ENCODE measurements at regions not wholly inside any gene's neighbourhood (a gene's known extent, or its start where the extent isn't known, plus 50 kb on each side); places are given as distances from the start of the nearest gene placed in this dataset.
A peak's percentile ranks its signal among the peaks of the same experiment; 100 is the strongest.

GRCh38 chr15:47616876-47617275 is 100.4 kb upstream of the SEMA6D start:
- intact Hi-C loops (cut with DNase I), result no loop called here
- H3K36me3 ChIP-seq (ENCODE audit: control insufficient read depth in 1 of 2, insufficient read depth in 2 of 2, low read length in 1 of 2), result no peaks in the 10 kb centered on the region
- DNase-seq (no peak), ATAC-seq (ENCODE audit: low FRiP score) (no peak)
- 48 to 59% methylated on average over 4 of the region's 4 CpGs for WGBS, 2 donors
- no peaks in the 10 kb centered on the region for H3K4me1 ChIP-seq (ENCODE audit: control insufficient read depth in 1 of 2, insufficient read depth in 2 of 2, low read length in 2 of 2)
- H3K9me3 ChIP-seq (ENCODE audit: control insufficient read depth, low read length), result no peaks in the 10 kb centered on the region
- H3K27me3 ChIP-seq (ENCODE audit: control insufficient read depth in 1 of 2, insufficient read depth in 2 of 2, low read length in 1 of 2), result no peaks in the 10 kb centered on the region
- peak overlapping the region in 1 of 2 donors; percentile 51 for H3K27ac ChIP-seq (ENCODE audit: low read depth in 1 of 2, low read length in 2 of 2)
- H3K4me3 ChIP-seq (ENCODE audit: low read length in 2 of 2), result no peak overlapping the region

GRCh38 chr15:47618241-47618640 is 99.1 kb upstream of the SEMA6D start:
- DNase-seq, result no peak
- intact Hi-C loops (cut with DNase I), result no loop called here
- Histone ChIP-seq H3K27me3 (ENCODE audit: control insufficient read depth in 1 of 2, insufficient read depth in 2 of 2, low read length in 1 of 2) (no peaks in the 10 kb centered on the region), H3K36me3 (ENCODE audit: control insufficient read depth in 1 of 2, insufficient read depth in 2 of 2, low read length in 1 of 2) (no peaks in the 10 kb centered on the region), H3K4me3 (ENCODE audit: low read length in 2 of 2) (no peak overlapping the region), H3K4me1 (ENCODE audit: control insufficient read depth in 1 of 2, insufficient read depth in 2 of 2, low read length in 2 of 2) (no peaks in the 10 kb centered on the region), H3K27ac (ENCODE audit: low read depth in 1 of 2, low read length in 2 of 2) (peak overlapping the region in 1 of 2 donors; percentile 33), H3K9me3 (ENCODE audit: control insufficient read depth, low read length) (no peaks in the 10 kb centered on the region)
- ATAC-seq (ENCODE audit: low FRiP score), result no peak
- 92 to 93% methylated on average over 4 of the region's 4 CpGs for WGBS, 2 donors

- H3K27ac ChIP-seq (ENCODE audit: low read depth in 1 of 2, low read length in 2 of 2), result no peak overlapping the region
- DNase-seq (no peak), ATAC-seq (ENCODE audit: low FRiP score) (no peak)
- 86 to 97% methylated on average over 7 of the region's 7 CpGs for WGBS, 2 donors
- intact Hi-C loops (cut with DNase I), result no loop called here
- H3K9me3 ChIP-seq (ENCODE audit: control insufficient read depth, low read length), result no peaks in the 10 kb centered on the region
- H3K4me3 ChIP-seq (ENCODE audit: low read length in 2 of 2), result no peak overlapping the region
- H3K4me1 ChIP-seq (ENCODE audit: control insufficient read depth in 1 of 2, insufficient read depth in 2 of 2, low read length in 2 of 2), result no peaks in the 10 kb centered on the region
- no peaks in the 10 kb centered on the region for H3K36me3 ChIP-seq (ENCODE audit: control insufficient read depth in 1 of 2, insufficient read depth in 2 of 2, low read length in 1 of 2)
- no peaks in the 10 kb centered on the region for H3K27me3 ChIP-seq (ENCODE audit: control insufficient read depth in 1 of 2, insufficient read depth in 2 of 2, low read length in 1 of 2)
Measured at GRCh38 chr15:47620960-47621681, 96.2 kb upstream of the SEMA6D start.

- Histone ChIP-seq H3K4me3 (ENCODE audit: low read length in 2 of 2) (no peak overlapping the region), H3K27ac (ENCODE audit: low read depth in 1 of 2, low read length in 2 of 2) (no peak overlapping the region), H3K9me3 (ENCODE audit: control insufficient read depth, low read length) (no peaks in the 10 kb centered on the region), H3K27me3 (ENCODE audit: control insufficient read depth in 1 of 2, insufficient read depth in 2 of 2, low read length in 1 of 2) (no peaks in the 10 kb centered on the region), H3K36me3 (ENCODE audit: control insufficient read depth in 1 of 2, insufficient read depth in 2 of 2, low read length in 1 of 2) (no peaks in the 10 kb centered on the region), H3K4me1 (ENCODE audit: control insufficient read depth in 1 of 2, insufficient read depth in 2 of 2, low read length in 2 of 2) (no peaks in the 10 kb centered on the region)
- ATAC-seq (ENCODE audit: low FRiP score) (no peak), DNase-seq (no peak)
- intact Hi-C loops (cut with DNase I), result no loop called here
- WGBS, 2 donors, result 75 to 85% methylated on average over 2 of the region's 2 CpGs
Measured at GRCh38 chr15:47622055-47622454, 95.2 kb upstream of the SEMA6D start.

GRCh38 chr15:47624503-47624902 is 92.8 kb upstream of the SEMA6D start:
- H3K4me3 ChIP-seq (ENCODE audit: low read length in 2 of 2), result no peak overlapping the region
- no peaks in the 10 kb centered on the region for H3K9me3 ChIP-seq (ENCODE audit: control insufficient read depth, low read length)
- no peak overlapping the region for H3K27ac ChIP-seq (ENCODE audit: low read depth in 1 of 2, low read length in 2 of 2)
- no peak for DNase-seq
- H3K27me3 ChIP-seq (ENCODE audit: control insufficient read depth in 1 of 2, insufficient read depth in 2 of 2, low read length in 1 of 2), result no peaks in the 10 kb centered on the region
- ATAC-seq (ENCODE audit: low FRiP score), result no peak
- intact Hi-C loops (cut with DNase I), result no loop called here
- no peaks in the 10 kb centered on the region for H3K36me3 ChIP-seq (ENCODE audit: control insufficient read depth in 1 of 2, insufficient read depth in 2 of 2, low read length in 1 of 2)
- H3K4me1 ChIP-seq (ENCODE audit: control insufficient read depth in 1 of 2, insufficient read depth in 2 of 2, low read length in 2 of 2), result no peaks in the 10 kb centered on the region

- intact Hi-C loops (cut with DNase I), result no loop called here
- Histone ChIP-seq H3K9me3 (ENCODE audit: control insufficient read depth, low read length) (peaks cover 3% of the 10 kb centered on the region), H3K27me3 (ENCODE audit: control insufficient read depth in 1 of 2, insufficient read depth in 2 of 2, low read length in 1 of 2) (no peaks in the 10 kb centered on the region), H3K27ac (ENCODE audit: low read depth in 1 of 2, low read length in 2 of 2) (no peak overlapping the region), H3K4me3 (ENCODE audit: low read length in 2 of 2) (no peak overlapping the region), H3K36me3 (ENCODE audit: control insufficient read depth in 1 of 2, insufficient read depth in 2 of 2, low read length in 1 of 2) (no peaks in the 10 kb centered on the region), H3K4me1 (ENCODE audit: control insufficient read depth in 1 of 2, insufficient read depth in 2 of 2, low read length in 2 of 2) (no peaks in the 10 kb centered on the region)
- no peak for DNase-seq
- 93 to 100% methylated on average over 1 of the region's 1 CpG for WGBS, 2 donors
- ATAC-seq (ENCODE audit: low FRiP score), result no peak
Measured at GRCh38 chr15:47639042-47639441, 78.3 kb upstream of the SEMA6D start.

- DNase-seq (no peak), ATAC-seq (ENCODE audit: low FRiP score) (no peak)
- H3K9me3 ChIP-seq (ENCODE audit: control insufficient read depth, low read length), result peaks cover 2% of the 10 kb centered on the region
- H3K4me1 ChIP-seq (ENCODE audit: control insufficient read depth in 1 of 2, insufficient read depth in 2 of 2, low read length in 2 of 2), result no peaks in the 10 kb centered on the region
- H3K27ac ChIP-seq (ENCODE audit: low read depth in 1 of 2, low read length in 2 of 2), result no peak overlapping the region
- no peaks in the 10 kb centered on the region for H3K36me3 ChIP-seq (ENCODE audit: control insufficient read depth in 1 of 2, insufficient read depth in 2 of 2, low read length in 1 of 2)
- intact Hi-C loops (cut with DNase I), result no loop called here
- H3K4me3 ChIP-seq (ENCODE audit: low read length in 2 of 2), result no peak overlapping the region
- no peaks in the 10 kb centered on the region for H3K27me3 ChIP-seq (ENCODE audit: control insufficient read depth in 1 of 2, insufficient read depth in 2 of 2, low read length in 1 of 2)
- 95 to 96% methylated on average over 5 of the region's 5 CpGs for WGBS, 2 donors
Measured at GRCh38 chr15:47640079-47640478, 77.2 kb upstream of the SEMA6D start.

- no peak overlapping the region for H3K27ac ChIP-seq (ENCODE audit: low read depth in 1 of 2, low read length in 2 of 2)
- H3K4me1 ChIP-seq (ENCODE audit: control insufficient read depth in 1 of 2, insufficient read depth in 2 of 2, low read length in 2 of 2), result no peaks in the 10 kb centered on the region
- no peaks in the 10 kb centered on the region for H3K36me3 ChIP-seq (ENCODE audit: control insufficient read depth in 1 of 2, insufficient read depth in 2 of 2, low read length in 1 of 2)
- DNase-seq, result no peak
- no peak overlapping the region for H3K4me3 ChIP-seq (ENCODE audit: low read length in 2 of 2)
- intact Hi-C loops (cut with DNase I), result no loop called here
- 78 to 79% methylated on average over 7 of the region's 7 CpGs for WGBS, 2 donors
- H3K9me3 ChIP-seq (ENCODE audit: control insufficient read depth, low read length), result peaks cover 2% of the 10 kb centered on the region
- no peaks in the 10 kb centered on the region for H3K27me3 ChIP-seq (ENCODE audit: control insufficient read depth in 1 of 2, insufficient read depth in 2 of 2, low read length in 1 of 2)
- no peak for ATAC-seq (ENCODE audit: low FRiP score)
Measured at GRCh38 chr15:47640901-47641300, 76.4 kb upstream of the SEMA6D start.

GRCh38 chr15:47644722-47645121 is 72.6 kb upstream of the SEMA6D start:
- H3K27me3 ChIP-seq (ENCODE audit: control insufficient read depth in 1 of 2, insufficient read depth in 2 of 2, low read length in 1 of 2), result no peaks in the 10 kb centered on the region
- H3K4me3 ChIP-seq (ENCODE audit: low read length in 2 of 2), result no peak overlapping the region
- intact Hi-C loops (cut with DNase I), result no loop called here
- H3K9me3 ChIP-seq (ENCODE audit: control insufficient read depth, low read length), result no peaks in the 10 kb centered on the region
- H3K4me1 ChIP-seq (ENCODE audit: control insufficient read depth in 1 of 2, insufficient read depth in 2 of 2, low read length in 2 of 2), result no peaks in the 10 kb centered on the region
- no peak overlapping the region for H3K27ac ChIP-seq (ENCODE audit: low read depth in 1 of 2, low read length in 2 of 2)
- H3K36me3 ChIP-seq (ENCODE audit: control insufficient read depth in 1 of 2, insufficient read depth in 2 of 2, low read length in 1 of 2), result no peaks in the 10 kb centered on the region
- 76 to 83% methylated on average over 3 of the region's 3 CpGs for WGBS, 2 donors
- ATAC-seq (ENCODE audit: low FRiP score) (no peak), DNase-seq (no peak)

Measured in aorta (tissue), 5 donors.